ENCODE measurements at regions not wholly inside any gene's neighbourhood (a gene's known extent, or its start where the extent isn't known, plus 50 kb on each side); places are given as distances from the start of the nearest gene placed in this dataset.

- Histone ChIP-seq H3K36me3 (ENCODE audit: control insufficient read depth, insufficient read depth, low read length) (no peaks in the 10 kb centered on the region), H3K4me3 (ENCODE audit: low read depth in 2 of 2, low read length in 2 of 2) (no peak overlapping the region), H3K27me3 (ENCODE audit: control insufficient read depth, insufficient read depth, low read length) (no peaks in the 10 kb centered on the region), H3K9me3 (ENCODE audit: control insufficient read depth, insufficient read depth, low read depth, low read length) (no peaks in the 10 kb centered on the region), H3K27ac (ENCODE audit: low read length) (no peak overlapping the region), H3K4me1 (ENCODE audit: control insufficient read depth, insufficient read depth, low read length) (no peaks in the 10 kb centered on the region)
- DNase-seq (ENCODE audit: low read depth, low spot score), result no peak
- POLR2A ChIA-PET, result no interaction called here
- no TSS peak for BruUV-seq (replicated peaks)
- ATAC-seq, result no peak
- TF ChIP-seq CTCF (IDR thresholded peaks at IDR 0.05), result no peak
- TF ChIP-seq SIN3A (IDR thresholded peaks at IDR 0.05; ENCODE audit: borderline replicate concordance, insufficient read depth, low read depth, low read length), result no peak
- TF ChIP-seq POLR2AphosphoS5 (IDR thresholded peaks at IDR 0.05; ENCODE audit: low read depth, low read length), result no peak
- TF ChIP-seq REST (IDR thresholded peaks at IDR 0.05; ENCODE audit: insufficient read depth in 1 of 2, low read depth in 2 of 2, low read length in 1 of 2), result no peak
- TF ChIP-seq TCF7L2 (IDR thresholded peaks at IDR 0.05; ENCODE audit: low read depth, low read length), result no peak
- CTCF ChIA-PET, result no interaction called here
- intact Hi-C loops (cut with micrococcal nuclease; ENCODE audit: unreplicated experiment), result no loop called here
- in situ Hi-C loops (cut with HindIII; ENCODE audit: low pct_unique_long_range_greater_than_20kb, low sequenced_read_pairs), result no loop called here
These were observed 217.6 kb upstream of the CEP162 start for GRCh38 chr6:84445068-84445467.

- Histone ChIP-seq H3K4me1 (ENCODE audit: control insufficient read depth, insufficient read depth, low read length) (no peaks in the 10 kb centered on the region), H3K9me3 (ENCODE audit: control insufficient read depth, insufficient read depth, low read depth, low read length) (no peaks in the 10 kb centered on the region), H3K27ac (ENCODE audit: low read length) (no peak overlapping the region), H3K4me3 (ENCODE audit: low read depth in 2 of 2, low read length in 2 of 2) (no peak overlapping the region), H3K27me3 (ENCODE audit: control insufficient read depth, insufficient read depth, low read length) (no peaks in the 10 kb centered on the region), H3K36me3 (ENCODE audit: control insufficient read depth, insufficient read depth, low read length) (no peaks in the 10 kb centered on the region)
- ChIA-PET POLR2A (no interaction called here), CTCF (interaction anchor here (0.6 kb wide), 1 partner anchor 8 kb away, joined by 3 read pairs; no protein-coding TSS in a partner anchor)
- in situ Hi-C loops (cut with HindIII; ENCODE audit: low pct_unique_long_range_greater_than_20kb, low sequenced_read_pairs) (no loop called here), intact Hi-C loops (cut with micrococcal nuclease; ENCODE audit: unreplicated experiment) (no loop called here)
- TF ChIP-seq CTCF (IDR thresholded peaks at IDR 0.05) (no peak), SIN3A (IDR thresholded peaks at IDR 0.05; ENCODE audit: borderline replicate concordance, insufficient read depth, low read depth, low read length) (no peak), REST (IDR thresholded peaks at IDR 0.05; ENCODE audit: insufficient read depth in 1 of 2, low read depth in 2 of 2, low read length in 1 of 2) (no peak), POLR2AphosphoS5 (IDR thresholded peaks at IDR 0.05; ENCODE audit: low read depth, low read length) (no peak), TCF7L2 (IDR thresholded peaks at IDR 0.05; ENCODE audit: low read depth, low read length) (no peak)
- ATAC-seq (no peak), DNase-seq (ENCODE audit: low read depth, low spot score) (no peak)
- BruUV-seq (replicated peaks), result no TSS peak
These were observed 214.8 kb upstream of the CEP162 start for GRCh38 chr6:84442208-84442607.
